SK-N-SH (cell line): ENCODE measurements at regions not wholly inside any gene's neighbourhood (a gene's known extent, or its start where the extent isn't known, plus 50 kb on each side); places are given as distances from the start of the nearest gene placed in this dataset.

ENCODE experiments used
- CTCF ChIP-seq: fragments of 200-600 bp; sonication (generic); IDR thresholded peaks from 2 replicates; pipeline ENCODE4 v1.6.1; 2017; ENCODE audit warnings: antibody characterized with exemption, mild to moderate bottlenecking, moderate library complexity
- EZH2phosphoT487 ChIP-seq: fragments of 200-600 bp; sonication (generic); IDR thresholded peaks from 2 replicates; pipeline ENCODE4 v1.6.1; 2017; ENCODE audit warnings: low read depth, mixed run types, mild to moderate bottlenecking, antibody characterized with exemption, moderate library complexity, borderline replicate concordance
- FOXM1 ChIP-seq: IDR thresholded peaks from 2 replicates; pipeline ENCODE4 v1.4.0; 2012; ENCODE audit warnings: low read depth, mild to moderate bottlenecking
- IRF3 ChIP-seq: fragments of 150-350 bp; IDR thresholded peaks from 2 replicates; pipeline ENCODE4 v1.6.1; 2016; ENCODE audit warnings: mild to moderate bottlenecking, low read depth, low read length
- JUND ChIP-seq: IDR thresholded peaks from 2 replicates; pipeline ENCODE4 v1.4.0; 2012
- MAX ChIP-seq: IDR thresholded peaks from 2 replicates; pipeline ENCODE4 v1.4.0; 2012; ENCODE audit warnings: low read depth
- MEF2A ChIP-seq: IDR thresholded peaks from 2 replicates; pipeline ENCODE4 v1.4.0; 2012; ENCODE audit warnings: low read depth, borderline replicate concordance
- POLR2AphosphoS5 ChIP-seq: IDR thresholded peaks from 2 replicates; pipeline ENCODE4 v1.6.1; 2012; ENCODE audit warnings: low read depth, low read length
- REST ChIP-seq: IDR thresholded peaks from 2 replicates; pipeline ENCODE4 v1.6.1; 2012; ENCODE audit warnings: mild to moderate bottlenecking, low read depth, low read length, moderate library complexity
- SIN3A ChIP-seq: IDR thresholded peaks from 2 replicates; pipeline ENCODE4 v1.6.1; 2012; ENCODE audit warnings: low read depth, mild to moderate bottlenecking, low read length, moderate library complexity, borderline replicate concordance
- TAF1 ChIP-seq: IDR thresholded peaks from 2 replicates; pipeline ENCODE4 v1.6.1; 2012; ENCODE audit warnings: low read depth, mild to moderate bottlenecking, low read length, moderate library complexity, borderline replicate concordance
- YY1 ChIP-seq: IDR thresholded peaks from 2 replicates; pipeline ENCODE4 v1.4.0; 2012; ENCODE audit warnings: low read depth, mild to moderate bottlenecking
- ZBTB33 ChIP-seq: IDR thresholded peaks from 2 replicates; pipeline ENCODE4 v1.4.0; 2012; ENCODE audit warnings: low read depth, borderline replicate concordance

GRCh38 chr2:196258407-196258806 is 87.0 kb upstream of the STK17B start:
- TF ChIP-seq CTCF (no peak), EZH2phosphoT487 (no peak), JUND (no peak), REST (no peak), ZBTB33 (no peak), YY1 (no peak), FOXM1 (no peak), TAF1 (no peak), MAX (no peak), POLR2AphosphoS5 (no peak), MEF2A (no peak), IRF3 (no peak), SIN3A (no peak)
